ENCODE measurements at regions not wholly inside any gene's neighbourhood (a gene's known extent, or its start where the extent isn't known, plus 50 kb on each side); places are given as distances from the start of the nearest gene placed in this dataset.

- TF ChIP-seq CTCF (IDR thresholded peaks at IDR 0.05) (no peak), POLR2A (IDR thresholded peaks at IDR 0.05) (no peak), POLR2AphosphoS5 (IDR thresholded peaks at IDR 0.05) (no peak)
Measured at GRCh38 chr4:128686032-128686465, 123.5 kb upstream of the JADE1 start.

Data from breast epithelium (tissue), 3 donors.